Panc1 (cell line): ENCODE measurements at regions not wholly inside any gene's neighbourhood (a gene's known extent, or its start where the extent isn't known, plus 50 kb on each side); places are given as distances from the start of the nearest gene placed in this dataset.

Source experiments
- ATAC-seq: fragments of 200-7000 bp; cut with Tn5 transposase; 2 replicates; pipeline ENCODE4 v1.9.1; 2020; ENCODE audit warnings: mild to moderate bottlenecking, moderate library complexity
- BruUV-seq: library from RNA; stranded (reverse); fragments of 400-500 nt; replicated peaks from 2 replicates; lab custom pipeline; 2021; lab: Mats Ljungman, UMichigan
- CTCF ChIA-PET: fragments of 300-600 bp; sonication (Branson Sonifier 250); formaldehyde crosslinking; loops from one replicate; lab custom pipeline; 2022; ENCODE audit warnings: antibody characterized with exemption; lab: Charles Lee
- POLR2A ChIA-PET: fragments of 300-600 bp; sonication (Branson Sonifier 250); formaldehyde crosslinking; loops from one replicate; lab custom pipeline; 2022; ENCODE audit warnings: antibody characterized with exemption; lab: Charles Lee
- DNase-seq: peaks from one replicate; pipeline ENCODE4 v3.0.0-alpha.2; 2010; ENCODE audit warnings: low read depth, low spot score
- H3K27ac ChIP-seq: 2 replicates; pipeline ENCODE4 v1.5.1; 2011; ENCODE audit warnings: mild to moderate bottlenecking, low read length, inconsistent platforms
- H3K27me3 ChIP-seq: fragments of 200-500 bp; sonication (Bioruptor generic); 2 replicates; pipeline ENCODE4 v1.6.0; 2014; ENCODE audit warnings: low read length, inconsistent platforms; ENCODE audit not compliant: control insufficient read depth, insufficient read depth
- H3K36me3 ChIP-seq: fragments of 200-500 bp; sonication (Bioruptor generic); 2 replicates; pipeline ENCODE4 v1.5.1; 2014; ENCODE audit warnings: inconsistent platforms, mild to moderate bottlenecking, low read length, moderate library complexity; ENCODE audit not compliant: control insufficient read depth, insufficient read depth
- H3K4me1 ChIP-seq: 2 replicates; pipeline ENCODE4 v1.5.1; 2011; ENCODE audit warnings: inconsistent platforms, mild to moderate bottlenecking, low read length, moderate library complexity; ENCODE audit not compliant: control insufficient read depth, insufficient read depth
- H3K4me3 ChIP-seq, 2 experiments: 2 replicates each; pipeline ENCODE4 v1.5.1; 2011 to 2012; ENCODE audit warnings: low read depth in 2 of 2, low read length in 2 of 2, mild to moderate bottlenecking in 2 of 2, inconsistent platforms in 1 of 2, moderate library complexity in 1 of 2
- H3K9me3 ChIP-seq: fragments of 200-500 bp; sonication (Bioruptor generic); 2 replicates; pipeline ENCODE4 v1.5.1; 2014; ENCODE audit warnings: low read depth, mild to moderate bottlenecking, inconsistent platforms, low read length, moderate library complexity; ENCODE audit not compliant: control insufficient read depth, insufficient read depth
- CTCF ChIP-seq: fragments of 450-650 bp; IDR thresholded peaks from 2 replicates; pipeline ENCODE4 v1.5.1; 2017; ENCODE audit warnings: mild to moderate bottlenecking
- POLR2AphosphoS5 ChIP-seq: IDR thresholded peaks from 2 replicates; pipeline ENCODE4 v1.6.1; 2012; ENCODE audit warnings: mild to moderate bottlenecking, low read depth, low read length, moderate library complexity
- REST ChIP-seq, 2 experiments: IDR thresholded peaks; 2 replicates each; pipeline ENCODE4 v1.6.1; 2011 to 2012; ENCODE audit warnings: low read depth in 2 of 2, control low read depth in 1 of 2, low read length in 1 of 2, mild to moderate bottlenecking in 1 of 2, moderate library complexity in 1 of 2; ENCODE audit not compliant: insufficient read depth in 1 of 2
- SIN3A ChIP-seq: IDR thresholded peaks from 2 replicates; pipeline ENCODE4 v1.6.1; 2012; ENCODE audit warnings: low read depth, mild to moderate bottlenecking, low read length, moderate library complexity, borderline replicate concordance; ENCODE audit not compliant: insufficient read depth
- TCF7L2 ChIP-seq: IDR thresholded peaks from 2 replicates; pipeline ENCODE4 v1.6.1; 2011; ENCODE audit warnings: mild to moderate bottlenecking, low read depth, low read length, inconsistent platforms
- in situ Hi-C: cut with HindIII; loops from 2 replicates; pipeline ENCODE4 v1.10.0; 2016; ENCODE audit warnings: low sequenced_read_pairs, low pct_unique_long_range_greater_than_20kb
- intact Hi-C: fragments of 100-400 bp; cut with micrococcal nuclease; formaldehyde crosslinking; loops from one replicate; pipeline ENCODE4 v1.10.0; 2022; ENCODE audit not compliant: unreplicated experiment

GRCh38 chr14:66152747-66153146 is 333.4 kb upstream of the CCDC196 start:
- Histone ChIP-seq H3K27ac (no peak overlapping the region), H3K4me3 (no peak overlapping the region), H3K4me1 (no peaks in the 10 kb centered on the region), H3K36me3 (no peaks in the 10 kb centered on the region), H3K27me3 (no peaks in the 10 kb centered on the region; the same call in 1 of the 2 replicates), H3K9me3 (no peaks in the 10 kb centered on the region)
- in situ Hi-C loops: no loop called here
- no peak for TF ChIP-seq SIN3A
- TF ChIP-seq CTCF: no peak
- no peak for TF ChIP-seq TCF7L2
- TF ChIP-seq REST (IDR thresholded peaks at IDR 0.05; ENCODE audit: insufficient read depth in 1 of 2, low read depth in 2 of 2, low read length in 1 of 2): no peak
- no peak for TF ChIP-seq POLR2AphosphoS5
- ATAC-seq (no peak), DNase-seq (no peak)
- BruUV-seq: no TSS peak
- intact Hi-C loops: no loop called here
- POLR2A ChIA-PET: no interaction called here
- CTCF ChIA-PET: no interaction called here

- in situ Hi-C loops: no loop called here
Measured at GRCh38 chr14:66163023-66163422, 323.1 kb upstream of the CCDC196 start.

More at GRCh38 chr14:66163023-66163422, 323.1 kb upstream of the CCDC196 start:
- Histone ChIP-seq H3K27ac (no peak overlapping the region), H3K4me1 (no peaks in the 10 kb centered on the region), H3K9me3 (no peaks in the 10 kb centered on the region), H3K4me3 (no peak overlapping the region), H3K27me3 (no peaks in the 10 kb centered on the region), H3K36me3 (no peaks in the 10 kb centered on the region)
- BruUV-seq: no TSS peak
- ChIA-PET CTCF (no interaction called here), POLR2A (interaction anchor here (0.7 kb wide), 1 partner anchor 302 kb away, joined by 6 read pairs; no protein-coding TSS in a partner anchor)
- DNase-seq (no peak), ATAC-seq (no peak)
- TF ChIP-seq SIN3A: no peak
- TF ChIP-seq POLR2AphosphoS5: no peak
- TF ChIP-seq CTCF: no peak
- no peak for TF ChIP-seq REST (IDR thresholded peaks at IDR 0.05; ENCODE audit: insufficient read depth in 1 of 2, low read depth in 2 of 2, low read length in 1 of 2)
- no peak for TF ChIP-seq TCF7L2
- intact Hi-C loops: no loop called here
